GM19328 (cell line): ENCODE measurements at regions not wholly inside any gene's neighbourhood (a gene's known extent, or its start where the extent isn't known, plus 50 kb on each side); places are given as distances from the start of the nearest gene placed in this dataset.

ENCODE experiments used
- ATAC-seq: cut with Tn5 transposase; IDR thresholded peaks from one replicate; pipeline ENCODE4 v1.9.1; 2021; ENCODE audit warnings: mild to moderate bottlenecking, moderate library complexity; ENCODE audit not compliant: unreplicated experiment

DNA sequence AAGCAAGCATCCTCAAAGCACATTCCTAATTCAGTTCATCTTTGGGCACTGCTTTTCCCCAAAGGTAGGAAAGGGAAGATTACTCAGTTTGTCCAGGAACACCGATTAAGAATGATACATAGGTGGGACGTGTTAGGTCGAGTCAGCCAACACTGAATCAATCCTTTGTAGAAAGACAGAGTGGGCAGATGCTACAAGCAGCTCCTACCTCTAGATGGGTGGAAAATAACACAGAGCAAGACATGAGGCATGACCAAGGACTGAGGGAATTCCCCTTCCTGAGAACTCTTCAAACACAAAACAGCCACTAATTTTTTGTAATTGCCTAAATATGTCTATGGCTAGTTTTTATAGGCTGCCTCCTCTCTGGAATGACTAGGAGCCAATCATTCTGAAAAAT lies 331.7 kb downstream of the HNRNPD start:
- no peak for ATAC-seq

DNA sequence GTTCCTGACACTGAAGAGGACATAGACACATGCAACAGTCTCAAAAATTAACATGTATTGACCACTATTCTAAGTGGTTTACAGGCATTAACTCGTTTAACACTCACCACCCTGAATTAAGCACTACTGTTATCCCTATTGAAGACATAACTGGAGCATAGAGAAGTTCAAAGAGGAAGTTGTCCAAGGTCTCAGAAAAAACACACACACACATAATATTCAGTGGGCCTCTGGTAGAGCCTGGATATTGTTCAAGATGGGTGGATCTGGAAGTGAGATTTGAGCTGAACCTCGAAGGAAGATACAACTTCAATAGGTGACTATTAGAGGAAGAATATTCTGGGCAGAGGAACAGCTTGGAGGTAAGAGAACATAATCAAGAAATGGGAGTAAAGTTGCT lies 334.9 kb downstream of the HNRNPD start:
- no peak for ATAC-seq

GRCh38 chr4:82036181-82036580 lies 337.6 kb downstream of the HNRNPD start:
- ATAC-seq, result no peak

- no peak for ATAC-seq
Measured at GRCh38 chr4:82034878-82035277, 338.9 kb downstream of the HNRNPD start.

GRCh38 chr4:82033862-82034261 lies 339.9 kb downstream of the HNRNPD start:
- ATAC-seq, result no peak

DNA sequence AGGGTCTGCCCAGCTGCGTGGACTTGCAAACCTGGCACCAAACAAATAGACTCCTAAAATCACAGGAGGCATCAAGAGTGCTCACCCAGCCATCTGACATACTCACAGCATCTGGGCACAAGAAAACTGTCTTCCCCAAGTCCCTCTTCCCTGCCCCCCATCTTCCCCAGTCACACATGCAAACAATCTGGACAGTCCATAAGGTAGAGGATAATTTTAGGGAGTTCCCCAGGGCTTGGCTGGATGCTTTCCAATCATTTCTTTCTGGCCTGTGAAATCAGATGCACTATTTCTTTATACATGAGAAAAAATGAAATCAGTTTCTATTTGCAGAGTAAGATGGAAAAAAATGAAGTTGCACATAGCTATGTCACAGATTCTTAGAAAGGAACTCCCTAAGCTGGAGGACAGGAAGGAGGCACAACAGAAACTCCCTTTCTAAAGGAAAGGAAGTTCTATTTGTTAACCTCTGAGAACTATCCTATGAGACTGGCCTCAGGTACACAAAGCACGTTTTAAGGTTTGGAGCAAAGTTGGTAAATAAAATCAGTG lies 342.3 kb downstream of the HNRNPD start:
- ATAC-seq, result no peak

DNA sequence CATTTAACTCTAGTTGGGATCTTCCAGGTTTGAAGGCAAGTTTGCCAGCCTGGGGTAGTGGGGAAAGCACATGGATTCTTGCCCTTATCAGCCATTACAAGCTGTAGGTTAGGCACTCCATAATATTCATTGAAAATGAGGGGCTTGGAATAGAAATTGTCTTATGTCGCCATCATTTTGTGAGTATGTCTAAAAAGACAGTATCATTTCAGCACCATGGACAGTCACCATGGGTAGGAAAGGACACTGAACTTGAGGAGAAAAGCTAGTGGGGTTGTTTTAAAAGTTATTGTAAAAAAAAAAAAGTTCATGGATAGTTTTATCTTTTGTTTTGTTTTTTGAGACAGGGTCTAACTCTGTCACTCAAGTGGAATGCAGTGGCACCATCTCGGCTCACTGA lies 356.1 kb downstream of the HNRNPD start:
- no peak for ATAC-seq

DNA sequence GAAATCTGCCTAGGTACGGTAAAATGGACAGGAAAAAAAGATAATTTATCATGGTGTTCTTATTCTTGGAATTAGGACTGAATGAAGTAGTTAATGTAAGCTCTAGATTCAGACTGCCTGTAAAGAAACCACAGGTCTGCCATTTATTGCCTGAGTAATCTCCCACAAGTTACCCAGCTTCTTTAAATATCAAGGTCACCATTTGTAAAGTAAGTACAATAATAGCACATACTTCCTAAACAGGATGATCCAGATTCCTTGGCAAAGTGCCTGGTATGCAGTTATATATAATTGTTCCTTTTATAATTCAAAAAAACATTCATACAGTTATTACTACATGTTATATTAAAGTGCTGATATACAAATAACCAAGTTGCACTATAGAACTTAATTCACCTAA lies 368.6 kb downstream of the HNRNPD start:
- no peak for ATAC-seq

- ATAC-seq, result no peak
Measured at GRCh38 chr4:81997313-81997712, 376.5 kb downstream of the HNRNPD start.

DNA sequence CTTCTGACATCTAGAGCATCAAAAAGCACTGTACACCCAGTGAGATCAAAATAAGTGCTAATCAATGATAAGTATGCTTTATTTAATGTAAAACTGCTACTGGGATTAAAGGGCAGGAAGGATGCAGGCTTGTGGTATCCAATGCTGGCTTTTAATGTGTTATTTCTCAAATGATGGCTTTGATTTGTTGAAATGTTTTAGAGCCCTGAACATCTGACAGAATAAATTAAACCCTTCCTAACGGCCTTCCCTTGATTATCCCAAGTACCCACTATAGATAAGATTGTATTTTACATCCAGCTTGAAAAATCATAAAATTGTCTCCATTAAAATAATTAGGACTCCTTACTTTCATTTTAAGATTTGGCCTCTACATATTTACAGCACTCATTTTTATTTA lies 382.9 kb downstream of the HNRNPD start:
- ATAC-seq, result no peak

DNA sequence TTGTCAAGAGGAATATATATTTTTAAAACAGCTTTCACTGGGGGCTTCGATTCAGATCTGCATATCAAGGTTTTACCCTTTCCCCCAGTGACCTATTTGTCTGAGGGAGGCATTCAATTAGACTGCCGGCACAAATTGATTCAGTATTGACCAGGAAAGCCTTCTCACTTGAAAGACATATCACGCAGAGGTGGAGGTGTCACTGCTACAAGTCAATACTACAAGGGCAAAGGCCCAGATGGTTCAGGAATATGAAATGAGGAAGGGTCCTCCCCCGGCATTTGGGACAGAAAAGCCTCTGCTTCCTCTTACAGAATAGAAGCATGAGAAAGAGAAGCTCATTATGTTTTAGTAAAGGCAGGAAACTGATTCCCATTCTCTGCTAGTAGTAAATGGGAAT lies 383.6 kb downstream of the HNRNPD start:
- no peak for ATAC-seq

- ATAC-seq, result no peak
Measured at GRCh38 chr4:81989202-81989601, 384.6 kb downstream of the HNRNPD start.

DNA sequence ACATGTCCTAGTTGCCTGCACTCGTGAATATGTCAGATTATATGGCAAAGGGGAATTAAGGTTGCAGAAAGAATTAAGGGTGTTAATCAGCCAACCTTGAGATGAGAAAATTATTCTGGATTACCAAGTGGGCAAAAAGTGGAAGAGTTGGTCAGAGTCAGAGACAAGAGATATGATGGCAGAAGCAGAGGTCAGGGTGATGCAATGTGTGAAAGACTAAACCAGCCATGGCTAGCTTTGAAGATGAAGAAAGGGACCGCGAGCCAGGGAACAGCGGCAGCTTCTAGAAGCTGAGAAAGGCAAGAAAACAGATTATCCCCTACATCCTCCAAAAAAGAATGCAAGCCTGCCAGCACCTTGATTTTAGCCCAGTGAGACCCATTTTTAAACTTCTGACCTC lies 385.6 kb downstream of the HNRNPD start:
- ATAC-seq, result no peak

DNA sequence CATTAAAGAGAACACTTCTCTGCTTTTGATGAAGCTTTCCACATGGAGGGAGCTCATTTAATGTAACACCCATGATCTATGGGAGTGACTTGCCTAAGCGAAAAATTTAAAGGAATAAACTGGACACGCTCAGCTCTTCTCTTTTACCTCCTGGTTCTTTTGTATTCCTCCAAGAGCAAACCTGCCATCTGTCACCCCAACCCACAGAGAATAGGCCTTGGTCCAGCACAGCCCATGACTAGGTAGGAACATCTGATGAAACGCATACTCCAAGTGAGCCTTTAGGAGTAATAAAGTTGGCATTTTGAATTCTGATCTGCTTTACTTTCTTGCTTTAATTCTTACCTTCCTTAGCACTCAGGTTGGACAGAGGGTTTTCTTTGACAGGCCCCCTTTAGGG lies 389.0 kb downstream of the HNRNPD start:
- ATAC-seq, result no peak

- no peak for ATAC-seq
Measured at GRCh38 chr4:81982846-81983540, 390.8 kb downstream of the HNRNPD start.

DNA sequence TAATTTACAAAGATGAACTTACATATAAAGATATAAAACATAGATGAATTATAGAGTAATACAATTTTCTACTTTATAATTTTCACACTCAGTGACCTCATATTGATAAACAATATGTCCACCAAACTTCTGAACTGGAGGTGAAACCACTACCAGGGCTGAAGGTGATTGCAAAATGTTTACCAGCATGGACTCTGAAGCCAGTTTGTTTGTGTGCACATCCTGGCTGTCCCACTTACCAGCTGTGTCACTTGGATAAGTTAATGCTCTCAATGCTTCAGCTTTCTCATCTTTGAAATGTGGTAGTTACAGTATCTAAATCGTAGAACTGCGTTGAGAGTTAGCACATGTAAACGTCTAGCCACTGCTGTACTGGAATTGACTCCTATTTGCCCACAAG lies 392.6 kb downstream of the HNRNPD start:
- no peak for ATAC-seq

GRCh38 chr4:81974523-81974922 lies 399.3 kb downstream of the HNRNPD start:
- no peak for ATAC-seq

DNA sequence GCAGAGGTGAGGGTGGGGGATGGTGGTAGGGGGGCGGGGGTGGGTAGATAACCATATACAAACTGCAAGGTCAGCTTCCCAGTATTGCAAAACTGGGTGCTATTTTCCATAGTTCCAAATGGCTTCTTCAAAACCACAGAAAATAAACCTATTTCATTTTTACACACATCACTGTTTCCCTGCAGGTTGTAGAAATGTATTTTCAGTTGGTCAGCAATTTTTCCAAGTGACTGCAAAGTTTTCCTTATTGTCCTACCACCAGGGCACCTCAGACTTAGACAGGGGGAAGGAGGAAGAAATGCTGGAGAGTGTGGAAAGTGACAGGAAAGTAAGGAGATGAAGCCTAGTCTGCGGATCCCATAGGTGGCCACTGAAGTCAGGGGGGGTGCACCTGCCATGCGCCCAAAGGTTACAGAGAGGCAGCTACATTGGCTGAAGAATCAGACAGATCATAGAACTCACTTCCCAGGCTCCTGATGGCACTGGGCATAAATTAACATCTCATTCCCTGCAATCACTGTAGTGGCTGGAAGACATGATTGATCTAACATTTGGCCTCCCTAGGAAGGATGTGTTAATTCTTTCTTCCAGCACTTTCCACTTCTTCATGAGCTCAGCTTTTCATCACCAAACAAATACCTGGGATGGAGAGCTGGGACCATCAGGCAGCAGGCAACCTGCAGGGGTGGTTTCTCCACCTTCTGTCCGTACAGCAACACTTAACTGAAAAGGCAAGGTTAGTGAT lies 402.0 kb downstream of the HNRNPD start:
- ATAC-seq, result no peak

- no peak for ATAC-seq
Measured at GRCh38 chr4:81971061-81971460, 402.7 kb downstream of the HNRNPD start.

- ATAC-seq, result no peak
Measured at GRCh38 chr4:81970454-81970853, 403.3 kb downstream of the HNRNPD start.

GRCh38 chr4:81966676-81967075 lies 407.1 kb downstream of the HNRNPD start:
- ATAC-seq, result no peak

DNA sequence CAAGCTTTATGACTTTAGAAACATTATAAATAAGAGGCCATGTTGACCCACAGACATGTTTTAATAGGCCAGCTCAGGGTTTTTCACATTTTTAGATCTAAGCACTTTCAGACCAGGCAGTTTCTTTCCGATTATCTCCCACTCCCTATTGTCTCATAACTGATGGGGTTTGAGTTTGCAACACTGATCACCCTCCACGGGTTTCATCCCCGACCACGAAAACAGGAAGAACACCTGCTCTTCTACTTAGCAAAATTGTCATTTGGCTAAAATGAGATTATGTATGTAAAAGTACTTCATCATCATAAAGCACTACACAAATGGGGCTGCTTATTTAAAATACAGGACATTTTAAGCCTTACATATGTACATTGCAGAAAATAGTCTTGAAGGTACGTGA lies 407.9 kb downstream of the HNRNPD start:
- no peak for ATAC-seq
